ENCODE measurements at regions not wholly inside any gene's neighbourhood (a gene's known extent, or its start where the extent isn't known, plus 50 kb on each side); places are given as distances from the start of the nearest gene placed in this dataset.
"Not testable (repeated sequence)": the region's sequence is repeated elsewhere in the genome, so short reads cannot be mapped to it uniquely, and the experiment has no call there.

DNA sequence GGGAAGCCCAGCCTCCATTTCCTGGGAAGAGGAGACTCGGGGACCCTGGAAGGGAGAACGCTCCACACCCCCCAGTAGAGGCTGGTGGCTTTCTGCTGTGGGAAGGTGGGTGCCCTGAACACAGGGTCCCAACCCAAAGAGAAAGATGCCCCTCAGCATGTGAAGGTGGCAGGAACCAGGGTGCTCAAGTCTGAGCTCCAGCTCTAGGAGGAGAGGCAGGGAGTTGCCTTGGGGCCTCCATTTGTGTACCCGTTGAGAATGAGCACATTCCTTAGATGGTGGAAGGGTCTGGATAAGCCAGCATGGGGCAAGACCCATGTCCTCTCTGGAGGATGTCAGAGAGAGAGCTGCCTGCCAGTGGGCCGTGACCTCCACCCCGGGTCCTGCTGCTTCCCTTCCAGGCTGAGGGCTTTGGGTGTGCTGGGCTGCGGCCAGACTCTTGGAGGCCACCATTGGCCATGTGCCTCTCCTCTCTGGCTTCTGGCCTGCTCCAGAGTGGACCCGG lies 212.4 kb downstream of the TBC1D2B start:
- Histone ChIP-seq H3K36me3 (no peaks in the 10 kb centered on the region), H3K27me3 (peaks cover 0 to 27% (median 9%) of the 10 kb centered on the region in 3 donors), H3K27ac (no peak overlapping the region), H3K4me3 (no peak overlapping the region), H3K4me1 (no peaks in the 10 kb centered on the region), H3K9me3 (no peaks in the 10 kb centered on the region)
- TF ChIP-seq POLR2A (IDR thresholded peaks at IDR 0.05) (no peak), EP300 (IDR thresholded peaks at IDR 0.05) (no peak)
- TF ChIP-seq, protein P1, sequence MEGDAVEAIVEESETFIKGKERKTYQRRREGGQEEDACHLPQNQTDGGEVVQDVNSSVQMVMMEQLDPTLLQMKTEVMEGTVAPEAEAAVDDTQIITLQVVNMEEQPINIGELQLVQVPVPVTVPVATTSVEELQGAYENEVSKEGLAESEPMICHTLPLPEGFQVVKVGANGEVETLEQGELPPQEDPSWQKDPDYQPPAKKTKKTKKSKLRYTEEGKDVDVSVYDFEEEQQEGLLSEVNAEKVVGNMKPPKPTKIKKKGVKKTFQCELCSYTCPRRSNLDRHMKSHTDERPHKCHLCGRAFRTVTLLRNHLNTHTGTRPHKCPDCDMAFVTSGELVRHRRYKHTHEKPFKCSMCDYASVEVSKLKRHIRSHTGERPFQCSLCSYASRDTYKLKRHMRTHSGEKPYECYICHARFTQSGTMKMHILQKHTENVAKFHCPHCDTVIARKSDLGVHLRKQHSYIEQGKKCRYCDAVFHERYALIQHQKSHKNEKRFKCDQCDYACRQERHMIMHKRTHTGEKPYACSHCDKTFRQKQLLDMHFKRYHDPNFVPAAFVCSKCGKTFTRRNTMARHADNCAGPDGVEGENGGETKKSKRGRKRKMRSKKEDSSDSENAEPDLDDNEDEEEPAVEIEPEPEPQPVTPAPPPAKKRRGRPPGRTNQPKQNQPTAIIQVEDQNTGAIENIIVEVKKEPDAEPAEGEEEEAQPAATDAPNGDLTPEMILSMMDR (IDR thresholded peaks at IDR 0.05) = no peak
- WGBS, 5 donors = 65 to 82% (median 80%) methylated on average over 2 to 7 of the region's 7 CpGs
- intact Hi-C loops (cut with DNase I; ENCODE audit: low total_unique reads) = no loop called here
- DNase-seq = no peak

DNA sequence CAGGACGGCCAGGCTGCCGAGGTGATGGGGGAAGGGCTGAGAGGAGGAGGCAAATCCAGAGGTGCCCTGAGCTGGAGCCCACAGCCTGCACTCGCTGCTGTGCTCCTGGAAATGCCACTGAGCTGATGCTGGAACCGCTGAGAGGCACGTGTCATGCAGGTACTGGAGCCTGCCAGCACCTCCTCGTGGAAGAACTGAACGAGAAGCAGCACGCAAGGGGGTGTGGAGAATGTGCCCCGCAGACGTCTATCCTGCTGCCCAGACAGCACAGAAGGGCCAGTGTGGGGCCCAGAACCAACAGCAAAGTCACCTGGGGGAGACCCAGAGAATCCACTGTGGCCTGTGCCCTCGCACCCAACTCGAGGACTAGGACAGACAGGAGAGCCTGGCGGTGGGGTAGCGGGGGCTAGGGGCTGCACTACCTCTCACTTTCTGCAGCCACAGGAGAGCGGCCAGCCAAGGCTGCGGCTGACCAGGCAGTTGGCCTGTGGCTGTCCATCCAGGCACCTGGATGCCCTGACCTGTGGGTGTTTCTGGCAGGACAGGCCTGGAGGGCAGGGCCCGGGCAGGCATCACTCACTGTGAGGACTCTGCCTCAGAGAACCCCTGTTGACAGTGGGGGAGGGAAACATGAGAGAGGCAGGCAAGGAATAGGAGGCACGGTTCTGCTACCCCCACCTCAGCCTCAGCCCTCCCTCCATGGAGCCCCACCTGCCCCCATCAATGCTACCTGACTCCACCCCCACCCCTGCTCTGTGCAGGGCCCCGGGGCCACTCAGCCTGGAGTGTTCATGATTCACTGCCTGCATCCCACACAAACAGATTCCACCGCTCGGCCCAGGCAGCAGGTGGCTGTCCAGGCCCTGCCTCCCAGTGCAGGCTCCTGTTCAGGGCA lies 213.1 kb downstream of the TBC1D2B start:
- no peaks in the 10 kb centered on the region for H3K9me3 ChIP-seq
- intact Hi-C loops (cut with DNase I; ENCODE audit: low total_unique reads) = no loop called here
- 56 to 73% (median 61%) methylated on average over 12 to 21 of the region's 21 CpGs for WGBS, 5 donors
- H3K4me1 ChIP-seq = no peaks in the 10 kb centered on the region
- TF ChIP-seq, protein P1 (IDR thresholded peaks at IDR 0.05) = no peak
- TF ChIP-seq EP300 (IDR thresholded peaks at IDR 0.05) (no peak), POLR2A (IDR thresholded peaks at IDR 0.05) (no peak), POLR2AphosphoS5 (IDR thresholded peaks at IDR 0.05) (no peak)
- H3K36me3 ChIP-seq = no peaks in the 10 kb centered on the region
- no peak overlapping the region for H3K27ac ChIP-seq
- H3K4me3 ChIP-seq = no peak overlapping the region
- H3K27me3 ChIP-seq = peaks cover 0 to 24% (median 9%) of the 10 kb centered on the region in 3 donors
- no peak for DNase-seq

DNA sequence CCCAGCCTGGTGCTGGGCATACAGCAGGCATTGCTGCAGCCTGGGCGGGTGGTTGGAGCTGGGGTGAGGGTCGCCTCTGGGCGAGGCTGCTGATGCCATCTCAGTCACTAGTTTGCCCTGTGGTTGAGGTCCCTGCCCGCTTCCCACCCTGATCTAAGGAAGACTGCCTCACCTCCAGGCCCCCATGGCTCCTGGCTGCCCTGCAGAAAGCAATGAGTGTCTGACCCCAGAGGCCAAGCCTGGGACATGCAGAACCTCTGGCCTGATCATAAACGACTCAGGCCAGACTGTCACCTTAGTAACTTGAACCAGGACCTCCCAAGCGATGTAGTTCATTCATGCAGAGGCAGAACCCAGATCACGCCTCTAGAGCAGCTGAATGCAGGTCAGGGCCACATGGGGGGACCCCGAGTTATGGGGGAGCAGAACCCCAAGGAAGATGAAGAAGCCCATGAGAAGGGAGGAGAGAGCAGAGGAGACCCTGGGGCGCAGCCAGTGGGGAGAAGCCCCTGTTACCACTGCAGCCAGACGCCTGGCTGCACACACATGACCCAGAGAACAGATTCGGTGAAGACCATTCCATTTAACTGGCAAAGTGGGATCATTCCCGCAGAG lies 213.9 kb downstream of the TBC1D2B start:
- no peak overlapping the region for H3K27ac ChIP-seq
- H3K4me1 ChIP-seq = no peaks in the 10 kb centered on the region
- H3K9me3 ChIP-seq = no peaks in the 10 kb centered on the region
- WGBS, 5 donors = 70 to 80% (median 77%) methylated on average over 8 to 12 of the region's 12 CpGs
- no peaks in the 10 kb centered on the region for H3K36me3 ChIP-seq
- TF ChIP-seq EP300 (IDR thresholded peaks at IDR 0.05) (no peak), POLR2A (IDR thresholded peaks at IDR 0.05) (no peak), POLR2AphosphoS5 (IDR thresholded peaks at IDR 0.05) (no peak)
- TF ChIP-seq, protein P1 (IDR thresholded peaks at IDR 0.05) = no peak
- peaks cover 0 to 24% (median 9%) of the 10 kb centered on the region in 3 donors for H3K27me3 ChIP-seq
- intact Hi-C loops (cut with DNase I; ENCODE audit: low total_unique reads) = no loop called here
- DNase-seq = no peak
- H3K4me3 ChIP-seq = no peak overlapping the region

DNA sequence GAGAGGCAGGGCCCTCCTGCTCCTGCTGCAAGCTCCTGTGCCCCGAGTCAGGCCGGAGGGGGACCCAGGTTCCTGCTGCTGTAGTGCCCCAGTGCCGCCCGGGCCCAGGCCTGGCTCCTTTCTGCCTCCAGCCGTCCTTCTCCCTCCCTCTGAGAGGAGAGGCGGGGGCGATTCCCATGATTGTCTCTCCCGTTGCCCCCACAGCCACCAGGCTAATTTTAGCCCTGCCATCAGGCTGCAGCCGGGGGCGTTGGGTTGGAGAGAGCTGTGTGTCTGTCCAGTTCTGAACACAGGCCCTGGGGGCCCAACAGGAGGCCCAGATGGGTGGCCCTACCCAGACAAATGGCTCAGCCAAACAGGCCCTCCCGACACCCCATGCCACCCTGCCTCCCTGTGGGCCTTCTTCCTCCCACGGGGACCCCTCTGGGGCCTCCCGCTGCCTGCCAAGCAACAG lies 214.8 kb downstream of the TBC1D2B start:
- no peaks in the 10 kb centered on the region for H3K4me1 ChIP-seq
- H3K9me3 ChIP-seq = no peaks in the 10 kb centered on the region
- no peak overlapping the region for H3K4me3 ChIP-seq
- intact Hi-C loops (cut with DNase I; ENCODE audit: low total_unique reads) = no loop called here
- 58 to 76% (median 73%) methylated on average over 5 to 13 of the region's 13 CpGs for WGBS, 5 donors
- TF ChIP-seq POLR2AphosphoS5 (IDR thresholded peaks at IDR 0.05) (no peak), POLR2A (IDR thresholded peaks at IDR 0.05) (no peak), EP300 (IDR thresholded peaks at IDR 0.05) (no peak)
- TF ChIP-seq, protein P1 (IDR thresholded peaks at IDR 0.05) = no peak
- peaks cover 0 to 24% (median 9%) of the 10 kb centered on the region in 3 donors for H3K27me3 ChIP-seq
- no peaks in the 10 kb centered on the region for H3K36me3 ChIP-seq
- no peak for DNase-seq
- H3K27ac ChIP-seq = no peak overlapping the region

DNA sequence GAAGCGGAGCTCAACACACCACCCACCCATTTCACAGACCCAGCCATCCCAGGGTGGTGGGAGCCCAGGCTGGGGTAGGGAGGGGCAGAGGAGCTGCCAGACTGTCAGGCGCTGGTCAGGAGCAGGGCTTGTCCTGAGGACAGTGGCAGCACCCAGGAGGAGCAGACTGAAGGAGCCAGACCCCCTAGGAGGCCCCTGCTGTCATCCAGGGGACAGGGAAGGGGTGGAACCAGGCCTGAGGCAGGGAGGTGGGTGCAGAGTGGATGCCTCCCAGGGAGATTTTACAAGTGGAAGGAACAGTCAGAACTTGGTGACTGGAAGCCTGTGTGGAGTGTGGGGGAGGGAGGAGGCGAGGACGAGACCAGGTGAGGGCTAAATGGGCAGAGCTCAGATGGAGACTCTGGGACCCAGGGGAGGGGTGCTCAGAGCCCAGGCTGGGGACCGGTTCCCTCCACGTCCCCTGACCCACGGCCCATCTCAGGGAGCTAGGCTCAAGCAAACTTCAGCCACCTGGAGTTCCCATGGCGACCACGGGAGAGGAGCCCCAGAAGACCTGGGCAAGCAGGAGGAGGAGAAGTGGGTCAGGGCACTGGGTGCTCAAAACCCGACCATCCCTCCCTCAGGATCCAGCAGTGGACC lies 215.4 kb downstream of the TBC1D2B start:
- intact Hi-C loops (cut with DNase I; ENCODE audit: low total_unique reads); H3K9me3 ChIP-seq; H3K4me3 ChIP-seq; DNase-seq; H3K27ac ChIP-seq; H3K36me3 ChIP-seq; H3K4me1 ChIP-seq: not testable (repeated sequence)
- 54 to 77% (median 72%) methylated on average over 7 to 10 of the region's 10 CpGs for WGBS, 5 donors
- peaks cover 0 to 28% (median 9%) of the 10 kb centered on the region in 3 donors for H3K27me3 ChIP-seq
